ENCODE measurements at regions not wholly inside any gene's neighbourhood (a gene's known extent, or its start where the extent isn't known, plus 50 kb on each side); places are given as distances from the start of the nearest gene placed in this dataset.
"Not testable (repeated sequence)": the region's sequence is repeated elsewhere in the genome, so short reads cannot be mapped to it uniquely, and the experiment has no call there.

- not testable (repeated sequence) for TF ChIP-seq CTCF (IDR thresholded peaks at IDR 0.05; ENCODE audit: insufficient read depth, low read depth, low read length); EZH2 (IDR thresholded peaks at IDR 0.05; ENCODE audit: insufficient read depth, low read length)
These were observed 65.5 kb downstream of the TMEM121 start for GRCh38 chr14:105591792-105592341.
